Right atrium auricular region (tissue), 2 donors: ENCODE measurements at regions not wholly inside any gene's neighbourhood (a gene's known extent, or its start where the extent isn't known, plus 50 kb on each side); places are given as distances from the start of the nearest gene placed in this dataset.

Experiments used
- DNase-seq: peaks from one replicate; pipeline ENCODE4 v3.0.0-alpha.2; 2019; ENCODE audit warnings: low spot score
- H3K27ac ChIP-seq, 2 donors: fragments of 200-600 bp; sonication (generic); 1 replicate in 1 of 2; 2 replicates in 1 of 2; pipeline ENCODE4 v1.5.1; 2016 to 2019
- H3K27me3 ChIP-seq, 2 donors: fragments of 200-600 bp; sonication (generic); one replicate each; pipeline versions ENCODE4 v1.5.1 to v1.6.0; 2017 to 2019
- H3K36me3 ChIP-seq: fragments of 200-600 bp; sonication (generic); one replicate; pipeline ENCODE4 v1.5.1; 2016
- H3K4me1 ChIP-seq, 2 donors: fragments of 200-600 bp; sonication (generic); one replicate each; pipeline versions ENCODE4 v1.5.1 to v1.6.0; 2017 to 2019
- H3K4me3 ChIP-seq, 2 donors: fragments of 200-600 bp; sonication (generic); 1 replicate in 1 of 2; 2 replicates in 1 of 2; pipeline ENCODE4 v1.5.1; 2017 to 2019; ENCODE audit warnings: mild to moderate bottlenecking in 1 of 2, moderate library complexity in 1 of 2
- H3K9me3 ChIP-seq, 2 donors: fragments of 200-600 bp; sonication (generic); one replicate each; pipeline ENCODE4 v1.5.1; 2019
- CTCF ChIP-seq, 2 donors: fragments of 200-600 bp; sonication (generic); IDR thresholded peaks; one replicate each; pipeline ENCODE4 v1.5.1; 2019; ENCODE audit warnings: antibody characterized with exemption in 2 of 2

GRCh38 chr18:73748731-73749130, 398.9 kb downstream of the FBXO15 start:
- no peaks in the 10 kb centered on the region for H3K36me3 ChIP-seq
- TF ChIP-seq CTCF (IDR thresholded peaks at IDR 0.05) = no peak
- H3K27me3 ChIP-seq = no peaks in the 10 kb centered on the region
- H3K4me3 ChIP-seq = no peak overlapping the region
- H3K4me1 ChIP-seq = no peaks in the 10 kb centered on the region
- H3K9me3 ChIP-seq = no peaks in the 10 kb centered on the region
- no peak for DNase-seq
- H3K27ac ChIP-seq = no peak overlapping the region

- TF ChIP-seq CTCF (IDR thresholded peaks at IDR 0.05) = no peak
- Histone ChIP-seq H3K9me3 (no peaks in the 10 kb centered on the region), H3K36me3 (no peaks in the 10 kb centered on the region), H3K27ac (no peak overlapping the region), H3K4me3 (no peak overlapping the region), H3K4me1 (no peaks in the 10 kb centered on the region), H3K27me3 (no peaks in the 10 kb centered on the region)
- DNase-seq = no peak
Measured at GRCh38 chr18:73746101-73746500, 401.5 kb downstream of the FBXO15 start.

- no peak overlapping the region for H3K27ac ChIP-seq
- no peak for DNase-seq
- H3K27me3 ChIP-seq = no peaks in the 10 kb centered on the region
- H3K36me3 ChIP-seq = no peaks in the 10 kb centered on the region
- no peaks in the 10 kb centered on the region for H3K4me1 ChIP-seq
- H3K4me3 ChIP-seq = no peak overlapping the region
- no peaks in the 10 kb centered on the region for H3K9me3 ChIP-seq
- TF ChIP-seq CTCF (IDR thresholded peaks at IDR 0.05) = no peak
Measured at GRCh38 chr18:73742957-73743356, 404.7 kb downstream of the FBXO15 start.

- no peaks in the 10 kb centered on the region for H3K27me3 ChIP-seq
- H3K36me3 ChIP-seq = no peaks in the 10 kb centered on the region
- H3K4me3 ChIP-seq = no peak overlapping the region
- H3K27ac ChIP-seq = no peak overlapping the region
- no peak for TF ChIP-seq CTCF (IDR thresholded peaks at IDR 0.05)
- H3K9me3 ChIP-seq = no peaks in the 10 kb centered on the region
- no peak for DNase-seq
- no peaks in the 10 kb centered on the region for H3K4me1 ChIP-seq
Measured at GRCh38 chr18:73741946-73742345, 405.7 kb downstream of the FBXO15 start.

GRCh38 chr18:73739098-73739497, 408.5 kb downstream of the FBXO15 start:
- TF ChIP-seq CTCF (IDR thresholded peaks at IDR 0.05) = no peak
- H3K4me1 ChIP-seq = no peaks in the 10 kb centered on the region
- H3K27ac ChIP-seq = no peak overlapping the region
- H3K27me3 ChIP-seq = no peaks in the 10 kb centered on the region
- H3K9me3 ChIP-seq = no peaks in the 10 kb centered on the region
- no peak overlapping the region for H3K4me3 ChIP-seq
- DNase-seq = no peak
- H3K36me3 ChIP-seq = no peaks in the 10 kb centered on the region

GRCh38 chr18:73737990-73738389, 409.6 kb downstream of the FBXO15 start:
- Histone ChIP-seq H3K27me3 (no peaks in the 10 kb centered on the region), H3K4me1 (no peaks in the 10 kb centered on the region), H3K36me3 (no peaks in the 10 kb centered on the region), H3K4me3 (no peak overlapping the region), H3K27ac (no peak overlapping the region), H3K9me3 (no peaks in the 10 kb centered on the region)
- no peak for DNase-seq
- no peak for TF ChIP-seq CTCF (IDR thresholded peaks at IDR 0.05)
